ENCODE measurements at regions not wholly inside any gene's neighbourhood (a gene's known extent, or its start where the extent isn't known, plus 50 kb on each side); places are given as distances from the start of the nearest gene placed in this dataset.
"Not testable (repeated sequence)": the region's sequence is repeated elsewhere in the genome, so short reads cannot be mapped to it uniquely, and the experiment has no call there.

DNA sequence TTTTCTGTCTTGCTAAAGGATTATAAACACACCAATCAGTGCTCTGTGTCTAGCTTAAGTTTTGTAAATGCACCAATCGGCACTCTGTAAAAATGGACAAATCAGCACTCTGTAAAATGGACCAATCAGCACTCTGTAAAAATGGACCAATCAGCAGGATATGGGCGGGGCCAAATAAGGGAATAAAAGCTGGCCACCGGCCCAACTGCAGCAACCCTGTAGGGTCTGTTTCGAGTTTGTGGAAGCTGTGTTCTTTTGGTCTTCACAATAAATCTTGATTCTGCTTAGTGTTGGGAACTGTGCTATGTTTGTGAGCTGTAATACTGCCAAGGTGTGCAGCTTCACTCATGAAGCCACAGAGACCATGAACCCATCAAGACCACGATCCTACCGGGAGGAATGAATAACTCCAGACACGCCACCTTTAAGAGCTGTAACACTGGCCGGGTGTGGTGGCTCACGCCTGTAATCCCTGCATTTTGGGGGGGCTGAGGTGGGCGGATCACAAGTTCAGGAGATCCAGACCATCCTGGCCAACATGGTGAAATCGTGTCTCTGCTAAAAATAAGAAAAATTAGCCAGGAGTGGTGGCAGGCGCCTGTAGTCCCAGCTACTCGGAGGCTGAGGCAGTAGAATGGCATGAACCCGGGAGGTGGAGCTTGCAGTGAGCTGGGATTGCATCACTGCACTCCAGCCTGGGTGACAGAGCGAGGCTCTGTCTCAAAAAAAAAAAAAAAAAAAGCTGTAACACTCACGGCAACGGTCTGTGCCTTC lies 133.0 kb upstream of the GDF10 start:
- not testable (repeated sequence) for DNase-seq (ENCODE audit: low spot score)

- no peak for DNase-seq (ENCODE audit: low spot score)
Observed at GRCh38 chr10:47167591-47167990, 132.4 kb upstream of the GDF10 start.

DNA sequence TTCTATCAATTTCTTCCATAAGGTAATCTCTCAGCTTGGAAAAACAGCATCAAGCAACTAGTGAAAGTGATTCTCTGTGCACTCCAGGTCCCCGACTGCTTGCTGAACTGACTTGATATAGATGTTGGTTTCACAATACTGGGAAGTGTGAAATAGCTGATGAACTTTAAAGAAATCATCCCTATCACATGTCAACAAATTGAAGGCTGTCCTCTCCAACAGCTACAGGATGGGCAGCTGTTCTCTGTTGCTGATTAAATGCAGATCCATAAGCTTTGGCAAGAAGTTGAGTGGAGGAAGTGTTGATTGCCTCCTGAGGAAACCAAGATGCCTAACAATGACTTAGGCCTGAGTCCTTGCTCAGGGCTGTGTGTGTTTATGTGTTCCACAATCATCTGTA lies 130.4 kb upstream of the GDF10 start:
- DNase-seq (ENCODE audit: low spot score): no peak

DNA sequence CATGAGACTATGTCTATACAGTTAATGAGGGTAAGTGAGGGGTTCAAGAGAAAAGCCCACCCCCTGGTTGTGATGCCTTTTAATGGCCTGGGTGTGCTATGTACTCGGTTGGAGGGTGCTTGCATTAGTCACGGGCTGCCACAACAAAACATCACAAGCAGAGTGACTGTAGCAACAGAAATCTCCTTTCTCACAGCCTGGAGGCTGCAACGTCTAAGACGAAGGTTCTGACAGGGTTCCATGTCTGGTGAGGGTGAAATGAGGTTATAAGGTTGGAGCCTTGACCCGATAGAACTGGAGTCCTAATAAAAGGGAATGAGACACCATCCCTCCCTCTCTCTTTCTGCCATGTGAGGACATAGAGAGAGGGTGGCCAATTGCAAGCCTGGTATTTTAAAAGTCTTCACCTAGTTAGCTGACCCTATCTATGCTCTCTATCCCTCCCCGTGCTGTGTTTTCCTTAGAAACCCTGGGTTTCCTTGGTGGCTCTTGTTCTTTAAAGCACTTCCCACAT lies 126.0 kb upstream of the GDF10 start:
- no peak for DNase-seq (ENCODE audit: low spot score)

DNA sequence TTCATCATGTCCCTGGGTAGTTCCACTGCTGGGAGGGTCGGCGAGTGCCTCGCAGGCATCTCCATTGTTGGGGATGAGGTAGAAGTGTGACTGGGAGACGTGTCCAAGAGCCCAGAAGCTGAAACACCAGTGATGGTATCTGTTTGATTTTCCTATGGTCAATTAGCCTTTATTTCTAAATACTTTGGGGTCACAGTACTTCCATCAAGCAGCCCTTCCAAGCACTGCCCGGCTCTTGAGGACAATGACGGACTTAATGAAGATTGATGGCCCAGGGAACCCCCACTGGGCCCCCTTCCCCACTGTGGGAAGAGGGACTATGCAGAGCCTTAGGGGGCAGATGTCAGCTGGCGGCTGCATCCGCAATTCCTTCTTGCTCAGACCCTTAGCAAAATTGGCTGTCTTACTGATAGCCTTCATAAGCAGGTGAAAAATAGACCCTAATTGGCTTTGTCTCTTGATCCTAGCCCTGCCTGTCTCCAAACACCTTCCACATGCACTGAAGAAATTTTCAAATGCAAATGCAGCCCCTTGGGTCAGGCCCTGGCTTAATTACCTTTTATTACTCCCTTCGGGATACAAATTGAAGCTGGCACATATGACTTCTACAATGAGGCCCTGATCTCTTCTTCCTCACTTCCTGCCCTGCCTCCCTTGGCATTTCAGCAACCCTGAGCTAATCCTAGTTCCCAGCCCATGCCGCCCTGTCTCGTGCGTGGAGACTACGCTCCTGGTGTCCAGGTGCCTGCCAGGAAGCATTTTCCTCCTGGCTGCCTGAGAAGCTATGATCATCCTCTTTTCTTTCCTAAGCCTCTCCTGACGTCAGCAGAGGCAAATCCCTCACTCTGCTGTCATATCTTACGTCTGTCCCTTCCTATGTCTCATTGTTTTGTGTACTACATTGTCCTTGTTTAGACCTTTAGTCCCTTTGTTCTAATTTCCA lies 124.5 kb upstream of the GDF10 start:
- no peak for DNase-seq (ENCODE audit: low spot score)

- no peak for DNase-seq (ENCODE audit: low spot score)
Observed at GRCh38 chr10:47176206-47176902, 123.6 kb upstream of the GDF10 start.

DNA sequence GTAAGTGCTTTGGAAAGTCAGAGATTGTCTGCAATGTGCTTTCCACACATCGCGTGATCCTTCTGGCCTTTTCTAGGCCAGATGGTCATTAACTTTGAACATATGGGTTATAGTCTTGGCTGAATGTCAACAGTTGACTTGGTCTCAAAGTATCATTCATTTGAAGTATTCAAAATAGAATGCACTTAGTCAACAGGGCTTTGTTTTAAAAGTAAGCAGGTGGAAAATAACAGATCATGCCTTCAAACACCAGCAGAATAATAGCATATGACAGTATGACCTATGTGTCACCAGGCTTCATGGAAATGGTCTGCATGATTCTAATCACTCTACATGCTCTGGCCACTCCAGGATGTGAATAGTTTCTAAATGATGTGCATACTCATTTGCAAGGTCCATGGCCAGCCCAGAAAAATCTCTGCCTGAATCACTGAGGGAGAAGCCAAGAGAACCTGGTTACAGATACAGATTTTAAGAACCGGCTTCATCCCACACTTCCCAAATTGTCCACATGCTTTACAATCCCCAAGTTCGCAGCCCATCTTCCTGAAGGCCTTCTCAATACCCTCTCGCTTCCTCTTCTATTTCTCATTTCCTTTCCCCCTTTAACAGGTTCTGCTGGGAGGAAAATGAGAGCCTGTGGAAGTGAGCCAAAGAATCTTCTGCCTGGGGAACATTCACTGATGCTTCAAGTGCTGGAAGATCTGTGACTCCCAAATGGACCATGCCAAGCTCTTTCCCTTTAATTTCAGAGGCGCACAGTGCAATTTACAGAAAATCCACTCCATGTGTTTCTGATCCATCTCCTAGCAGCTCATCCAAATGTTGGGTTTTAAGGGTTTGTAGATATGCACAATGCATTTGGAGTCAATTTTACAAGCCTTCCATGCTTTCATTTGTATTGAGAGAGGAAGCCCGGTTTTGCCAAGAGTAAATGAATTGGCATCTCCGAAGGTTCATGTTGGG lies 122.8 kb upstream of the GDF10 start:
- DNase-seq (ENCODE audit: low spot score): no peak

DNA sequence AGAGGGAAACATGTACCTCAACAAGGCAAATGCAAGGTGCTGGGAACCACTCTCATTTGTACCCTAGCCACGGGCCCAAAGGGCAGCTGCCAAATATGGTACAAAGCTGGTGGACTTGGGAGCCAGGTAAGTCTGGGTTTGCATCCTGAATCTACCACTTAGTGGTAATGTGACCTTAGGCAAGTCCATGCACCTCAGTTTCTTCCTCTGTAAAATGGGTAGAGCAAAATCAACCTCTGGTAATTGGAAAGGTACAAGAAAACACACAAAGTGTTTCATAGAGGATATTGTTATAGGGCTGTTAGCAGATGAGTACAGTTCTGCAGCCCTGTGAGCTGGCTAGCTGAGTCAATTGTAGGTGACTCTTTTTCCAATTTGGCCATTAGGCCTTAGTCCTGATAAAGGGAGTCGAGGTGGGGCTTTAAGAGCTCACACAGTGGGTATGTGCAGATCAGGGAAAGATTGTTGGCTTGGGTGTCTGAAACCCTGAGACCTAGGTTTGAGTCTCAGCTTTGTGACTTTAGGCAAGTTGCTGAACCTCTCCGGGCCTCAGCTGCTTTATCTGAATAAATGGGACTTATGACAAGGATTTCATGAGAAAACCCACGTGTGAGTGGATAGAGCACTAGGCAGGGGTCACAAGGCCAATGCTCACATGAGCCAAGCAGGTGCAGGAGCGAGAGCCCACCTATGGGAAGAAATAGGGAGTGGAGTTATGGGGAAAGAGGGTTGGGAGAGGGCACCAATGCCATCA lies 121.3 kb upstream of the GDF10 start:
- DNase-seq (ENCODE audit: low spot score): no peak

DNA sequence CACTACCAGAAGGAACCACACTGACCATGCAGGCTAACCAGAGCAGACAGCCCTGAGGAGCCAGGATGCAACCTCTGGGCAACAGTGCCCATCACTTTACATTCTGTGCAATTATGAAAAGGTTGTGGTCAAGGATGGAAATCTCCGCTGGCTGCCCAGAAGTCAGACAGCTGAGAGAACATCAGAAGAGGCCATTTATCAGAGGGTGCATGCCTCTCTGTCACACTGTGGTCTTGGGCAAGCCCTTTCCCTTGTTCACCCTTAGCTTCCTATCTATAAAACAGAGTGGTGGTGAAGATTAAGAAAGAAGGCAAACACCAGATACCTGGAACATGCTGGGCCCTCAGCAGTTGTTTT lies 120.7 kb upstream of the GDF10 start:
- DNase-seq (ENCODE audit: low spot score): no peak

- DNase-seq (ENCODE audit: low spot score): no peak
Observed at GRCh38 chr10:47181052-47181849, 118.7 kb upstream of the GDF10 start.

DNA sequence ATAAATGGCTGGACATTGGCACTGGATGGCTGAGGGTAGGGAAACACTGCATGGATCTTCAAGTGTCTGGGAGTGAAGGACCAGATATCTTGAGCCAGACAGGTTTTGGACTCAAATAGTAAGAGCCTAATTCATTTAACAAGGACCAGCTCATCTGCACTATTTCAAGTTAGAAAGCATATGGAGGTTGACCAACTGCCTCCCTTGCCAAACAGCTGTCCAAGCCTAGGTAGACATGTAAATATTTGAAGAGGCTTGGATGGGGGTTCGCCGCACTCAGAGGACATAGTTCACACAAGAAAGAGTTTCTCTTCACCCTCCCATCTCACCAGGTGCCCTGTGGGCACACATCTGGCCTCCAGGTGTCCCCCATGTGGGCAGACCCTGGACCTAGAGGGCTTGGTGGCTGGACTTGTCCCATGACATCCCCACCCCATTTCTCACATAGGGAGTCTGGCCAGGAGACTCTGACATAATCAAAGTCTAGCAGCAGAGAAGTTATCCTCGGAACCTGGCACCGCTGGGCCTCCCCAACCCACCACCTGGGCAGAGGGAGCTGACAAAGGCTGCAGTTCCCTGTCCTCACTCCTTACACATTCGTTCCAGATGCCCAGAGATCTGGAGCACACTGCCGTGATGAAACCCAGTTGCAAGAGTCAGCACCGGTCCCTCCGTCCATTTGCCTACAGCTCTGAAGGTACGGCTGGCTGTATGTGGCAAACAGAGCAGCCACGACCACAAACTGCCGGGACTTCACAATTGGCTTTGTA lies 116.9 kb upstream of the GDF10 start:
- DNase-seq (ENCODE audit: low spot score): no peak

DNA sequence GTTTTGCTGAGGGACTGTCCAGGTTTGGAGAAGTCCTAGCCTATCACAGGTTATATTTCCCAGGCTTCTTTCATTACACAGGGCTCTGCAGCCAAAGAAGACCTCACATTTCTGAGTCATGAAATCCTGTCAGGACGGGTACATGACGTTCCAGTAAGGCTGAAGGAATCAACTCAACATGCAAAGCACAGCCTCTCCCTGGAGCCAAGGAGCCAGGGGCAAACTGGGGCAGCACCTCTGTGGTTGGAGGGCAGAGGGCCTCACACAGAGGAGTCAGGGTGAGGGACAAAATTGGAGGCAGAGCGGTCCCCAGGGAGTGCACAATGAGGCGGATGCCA lies 116.3 kb upstream of the GDF10 start:
- no peak for DNase-seq (ENCODE audit: low spot score)

GRCh38 chr10:47184273-47184672 lies 115.7 kb upstream of the GDF10 start:
- DNase-seq (ENCODE audit: low spot score): no peak

DNA sequence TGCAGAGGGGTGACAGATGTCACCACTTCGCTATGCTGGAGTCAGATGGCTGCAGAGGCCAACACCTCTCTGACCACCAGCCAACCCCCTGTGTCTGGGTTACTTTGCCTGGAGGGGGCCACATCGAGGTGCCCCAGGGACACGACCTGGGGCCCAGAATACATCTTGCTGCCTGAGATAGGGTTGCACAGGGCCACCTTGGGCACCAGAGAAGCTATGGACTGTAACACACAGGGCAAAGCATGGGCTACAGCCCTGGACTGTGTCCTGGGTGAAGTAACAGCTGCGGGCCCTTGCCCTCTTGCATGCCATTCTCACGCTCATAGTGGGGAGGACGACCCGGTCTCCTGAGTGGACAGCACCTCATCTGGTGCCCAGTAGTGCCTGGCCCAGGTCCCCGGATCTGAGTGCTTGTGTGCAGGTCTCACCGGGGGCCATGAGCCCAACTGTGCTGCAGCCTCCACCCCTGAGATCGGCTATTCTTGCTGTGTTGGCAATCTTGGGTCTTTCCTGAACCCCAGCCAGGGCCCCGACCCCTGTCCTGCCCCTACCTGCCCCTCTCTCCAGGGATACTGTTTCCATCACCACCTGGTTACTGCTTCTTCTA lies 115.2 kb upstream of the GDF10 start:
- DNase-seq (ENCODE audit: low spot score): no peak

DNA sequence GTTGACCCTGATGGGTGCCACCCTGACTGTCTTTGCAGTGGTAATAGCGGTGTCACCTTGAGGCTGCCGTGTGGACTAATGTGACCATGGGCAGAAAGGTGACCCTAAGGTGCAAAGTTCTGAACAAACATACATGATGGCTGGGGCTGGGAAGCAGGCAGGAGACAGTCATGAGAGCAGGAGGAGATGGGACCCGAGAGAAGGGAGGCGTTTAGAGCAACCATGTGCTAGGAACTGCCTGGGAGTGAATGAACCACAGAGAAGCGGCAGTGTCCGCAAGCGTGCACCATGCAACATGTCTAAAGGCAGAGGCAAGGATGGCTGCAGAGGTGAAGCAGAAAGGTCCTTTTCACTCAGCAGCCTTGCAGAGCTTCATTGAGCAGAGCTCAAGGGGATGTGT lies 113.1 kb upstream of the GDF10 start:
- DNase-seq (ENCODE audit: low spot score): no peak

GRCh38 chr10:47187592-47187991 lies 112.4 kb upstream of the GDF10 start:
- no peak for DNase-seq (ENCODE audit: low spot score)

- DNase-seq (ENCODE audit: low spot score): no peak
Observed at GRCh38 chr10:47188156-47188555, 111.8 kb upstream of the GDF10 start.

- no peak for DNase-seq (ENCODE audit: low spot score)
Observed at GRCh38 chr10:47189802-47190201, 110.2 kb upstream of the GDF10 start.

DNA sequence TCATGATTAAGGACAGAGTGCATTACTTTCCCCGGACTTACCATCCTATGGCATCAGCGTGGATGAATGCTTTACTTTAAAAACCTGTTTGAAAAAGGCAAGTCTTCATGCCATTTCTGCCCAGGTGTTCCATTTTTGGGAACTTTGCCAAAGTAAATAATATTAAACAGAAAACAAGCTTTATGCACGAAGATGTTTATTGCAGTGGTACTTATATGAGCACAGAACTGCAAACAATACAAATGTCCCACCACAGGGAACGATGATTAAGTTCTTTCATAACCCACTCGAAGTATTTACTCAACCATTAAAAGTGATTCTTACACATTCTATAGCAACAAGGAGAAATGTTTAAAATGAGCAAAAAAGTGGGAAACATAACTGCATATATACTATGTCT lies 109.7 kb upstream of the GDF10 start:
- no peak for DNase-seq (ENCODE audit: low spot score)
